Activated CD8-positive, alpha-beta memory T cell treated with anti-CD3 and anti-CD28 coated beads, Interleukin-2, amount 10 ng/mL, durations not matched to agents 7 days and 5 days (primary cell): ENCODE measurements at regions not wholly inside any gene's neighbourhood (a gene's known extent, or its start where the extent isn't known, plus 50 kb on each side); places are given as distances from the start of the nearest gene placed in this dataset.

ENCODE experiments used
- ATAC-seq: fragments of 150-1000 bp; cut with Tn5 transposase; one replicate; pipeline ENCODE4 v1.10.0; 2021; ENCODE audit warnings: moderate library complexity
- CTCF ChIA-PET: fragments of 350-600 bp; sonication (Branson Sonifier 250); formaldehyde crosslinking; loops from one replicate; lab custom pipeline; 2021; ENCODE audit warnings: antibody characterized with exemption; lab: Charles Lee
- DNase-seq: peaks from one replicate; pipeline ENCODE4 v3.0.0-alpha.2; 2020
- H3K27ac Mint-ChIP-seq: one replicate; pipeline ENCODE4 v1.8.0; 2021; ENCODE audit warnings: mild to moderate bottlenecking, mixed read lengths
- H3K27me3 Mint-ChIP-seq: one replicate; pipeline ENCODE4 v1.8.0; 2021; ENCODE audit warnings: mixed read lengths
- H3K36me3 Mint-ChIP-seq: one replicate; pipeline ENCODE4 v1.8.0; 2021; ENCODE audit warnings: mild to moderate bottlenecking, mixed read lengths
- H3K4me1 Mint-ChIP-seq: one replicate; pipeline ENCODE4 v1.8.0; 2021; ENCODE audit warnings: mixed read lengths
- H3K4me3 Mint-ChIP-seq: one replicate; pipeline ENCODE4 v1.8.0; 2021; ENCODE audit warnings: mild to moderate bottlenecking, moderate library complexity, mixed read lengths
- H3K9me3 Mint-ChIP-seq: one replicate; pipeline ENCODE4 v1.8.0; 2022; ENCODE audit warnings: low read depth, mixed read lengths

DNA sequence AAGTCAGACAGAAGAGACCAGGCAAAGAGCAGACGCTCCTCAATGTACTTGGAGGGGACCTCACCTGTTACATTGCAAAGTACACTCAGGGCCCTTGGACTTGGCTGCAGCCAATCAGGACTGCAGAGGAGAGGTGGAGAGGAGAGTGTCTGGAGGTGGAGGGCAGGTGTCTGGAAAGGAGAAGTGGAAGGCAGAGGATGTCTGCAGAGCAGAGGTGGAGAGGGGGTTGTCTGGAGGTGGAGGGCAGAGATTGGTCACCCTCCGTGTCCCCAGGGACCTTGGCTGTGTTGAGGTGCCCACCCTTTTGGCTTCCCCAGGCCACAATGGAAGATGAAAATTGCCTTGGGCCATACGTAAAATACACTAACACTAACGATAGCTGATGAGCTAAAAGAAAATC lies 241.3 kb upstream of the IRX2 start:
- Mint-ChIP-seq H3K4me1 (no peaks in the 10 kb centered on the region), H3K27me3 (no peaks in the 10 kb centered on the region), H3K4me3 (no peak overlapping the region), H3K36me3 (no peaks in the 10 kb centered on the region), H3K27ac (no peak overlapping the region), H3K9me3 (peaks cover 6% of the 10 kb centered on the region)
- ATAC-seq (no peak), DNase-seq (no peak)
- CTCF ChIA-PET = no interaction called here

GRCh38 chr5:2991884-2992283 lies 240.4 kb upstream of the IRX2 start:
- no peak for ATAC-seq
- CTCF ChIA-PET = no interaction called here
- Mint-ChIP-seq H3K36me3 (no peaks in the 10 kb centered on the region), H3K27ac (no peak overlapping the region), H3K27me3 (no peaks in the 10 kb centered on the region), H3K4me3 (no peak overlapping the region), H3K4me1 (no peaks in the 10 kb centered on the region), H3K9me3 (peaks cover 6% of the 10 kb centered on the region)
- DNase-seq = no peak

DNA sequence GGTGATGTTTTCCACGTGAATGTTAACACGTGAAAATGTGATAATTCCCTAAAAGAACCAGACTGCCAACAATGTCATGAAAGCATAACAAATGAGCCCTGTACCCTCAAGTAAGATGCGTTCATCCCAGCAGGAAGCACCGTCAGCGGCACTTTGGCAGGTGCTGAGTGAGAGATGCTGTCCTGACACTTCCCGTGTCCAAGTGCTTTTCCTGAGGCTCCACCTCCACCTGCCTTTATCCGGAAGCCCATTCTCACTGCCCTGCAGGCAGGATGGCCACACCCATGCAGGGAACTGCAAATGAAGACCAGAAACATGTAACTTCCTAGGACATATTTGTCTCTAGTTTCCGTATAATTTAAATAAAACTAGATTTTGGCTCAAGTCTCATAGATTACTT lies 238.0 kb upstream of the IRX2 start:
- H3K36me3 Mint-ChIP-seq = no peaks in the 10 kb centered on the region
- no peak overlapping the region for H3K4me3 Mint-ChIP-seq
- ATAC-seq (no peak), DNase-seq (no peak)
- no peak overlapping the region for H3K27ac Mint-ChIP-seq
- CTCF ChIA-PET = no interaction called here
- no peaks in the 10 kb centered on the region for H3K4me1 Mint-ChIP-seq
- peaks cover 8% of the 10 kb centered on the region for H3K9me3 Mint-ChIP-seq
- no peaks in the 10 kb centered on the region for H3K27me3 Mint-ChIP-seq

GRCh38 chr5:2986301-2986700 lies 234.8 kb upstream of the IRX2 start:
- DNase-seq (no peak), ATAC-seq (no peak)
- Mint-ChIP-seq H3K27ac (no peak overlapping the region), H3K4me1 (no peaks in the 10 kb centered on the region), H3K27me3 (no peaks in the 10 kb centered on the region), H3K9me3 (peaks cover 12% of the 10 kb centered on the region), H3K36me3 (no peaks in the 10 kb centered on the region), H3K4me3 (no peak overlapping the region)
- CTCF ChIA-PET = no interaction called here

GRCh38 chr5:2985718-2986117 lies 234.2 kb upstream of the IRX2 start:
- no peaks in the 10 kb centered on the region for H3K4me1 Mint-ChIP-seq
- H3K27me3 Mint-ChIP-seq = no peaks in the 10 kb centered on the region
- ATAC-seq (no peak), DNase-seq (no peak)
- no peaks in the 10 kb centered on the region for H3K36me3 Mint-ChIP-seq
- CTCF ChIA-PET = interaction anchor here (0.7 kb wide), 1 partner anchor 162 kb away, joined by 5 read pairs; no protein-coding TSS in a partner anchor
- peaks cover 13% of the 10 kb centered on the region for H3K9me3 Mint-ChIP-seq
- no peak overlapping the region for H3K27ac Mint-ChIP-seq
- H3K4me3 Mint-ChIP-seq = no peak overlapping the region

DNA sequence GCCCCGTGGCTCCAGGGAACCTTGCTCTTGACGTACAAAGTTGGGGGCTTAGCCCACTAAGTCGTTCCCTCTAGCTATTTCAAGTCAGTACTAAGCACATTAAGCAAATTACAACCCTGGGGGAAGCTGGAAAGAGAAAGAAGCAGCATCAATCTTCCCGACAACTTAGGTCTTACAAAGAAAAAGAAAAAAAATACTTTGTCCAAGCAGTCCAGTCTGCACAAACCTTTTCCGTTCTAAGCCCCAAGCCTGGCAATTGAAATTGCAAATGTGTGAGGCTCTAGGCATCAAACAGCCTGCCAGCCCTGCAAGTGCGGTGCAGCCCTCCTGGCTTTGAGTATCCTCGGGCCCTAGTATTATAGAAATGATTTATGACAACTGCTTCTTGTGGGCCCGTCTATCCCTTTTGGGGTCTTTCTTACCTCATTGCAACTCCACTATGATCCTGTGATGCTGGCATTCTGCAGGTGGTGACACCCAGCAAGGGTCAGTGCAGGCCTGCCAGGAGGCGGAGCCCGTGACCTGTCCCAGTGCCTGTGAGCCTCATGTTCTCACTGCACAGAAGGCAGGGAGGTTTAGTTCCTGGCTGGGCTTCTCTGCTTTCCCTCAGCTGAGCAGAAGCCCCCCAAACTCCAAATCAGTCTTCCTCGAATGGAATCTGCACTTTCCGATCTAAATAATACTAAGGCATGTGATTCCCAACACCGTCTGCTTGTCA lies 232.3 kb upstream of the IRX2 start:
- H3K9me3 Mint-ChIP-seq = peaks cover 9% of the 10 kb centered on the region
- CTCF ChIA-PET = no interaction called here
- no peak for DNase-seq
- H3K36me3 Mint-ChIP-seq = no peaks in the 10 kb centered on the region
- no peaks in the 10 kb centered on the region for H3K27me3 Mint-ChIP-seq
- no peak overlapping the region for H3K4me3 Mint-ChIP-seq
- H3K4me1 Mint-ChIP-seq = no peaks in the 10 kb centered on the region
- no peak for ATAC-seq
- H3K27ac Mint-ChIP-seq = no peak overlapping the region

GRCh38 chr5:2981652-2982051 lies 230.2 kb upstream of the IRX2 start:
- H3K36me3 Mint-ChIP-seq = no peaks in the 10 kb centered on the region
- CTCF ChIA-PET = no interaction called here
- ATAC-seq = no peak
- H3K4me1 Mint-ChIP-seq = no peaks in the 10 kb centered on the region
- DNase-seq = no peak
- no peaks in the 10 kb centered on the region for H3K27me3 Mint-ChIP-seq
- H3K27ac Mint-ChIP-seq = no peak overlapping the region
- H3K9me3 Mint-ChIP-seq = peaks cover 7% of the 10 kb centered on the region
- no peak overlapping the region for H3K4me3 Mint-ChIP-seq

DNA sequence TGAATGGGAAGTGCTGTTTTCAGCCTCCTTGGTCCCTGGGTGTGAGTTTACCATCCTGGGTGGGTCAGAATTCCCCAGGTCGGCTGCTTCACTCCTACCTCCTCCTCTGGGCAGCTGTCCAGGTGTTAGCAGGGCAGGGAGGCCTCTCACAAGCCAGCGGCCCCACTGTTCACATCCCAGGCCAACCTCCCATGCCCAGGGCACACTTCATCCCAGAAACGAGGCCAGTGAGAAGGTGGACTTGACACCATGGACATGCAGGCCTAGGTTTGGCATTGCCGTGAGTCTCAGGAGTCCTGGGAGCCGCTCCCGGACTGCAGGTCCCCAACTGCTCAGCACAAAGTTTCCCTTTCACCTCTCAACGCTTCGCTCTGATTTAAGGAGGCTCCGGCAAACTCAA lies 229.6 kb upstream of the IRX2 start:
- DNase-seq = no peak
- H3K27ac Mint-ChIP-seq = no peak overlapping the region
- ATAC-seq = no peak
- H3K9me3 Mint-ChIP-seq = peaks cover 12% of the 10 kb centered on the region
- H3K36me3 Mint-ChIP-seq = no peaks in the 10 kb centered on the region
- CTCF ChIA-PET = no interaction called here
- no peak overlapping the region for H3K4me3 Mint-ChIP-seq
- H3K27me3 Mint-ChIP-seq = no peaks in the 10 kb centered on the region
- H3K4me1 Mint-ChIP-seq = no peaks in the 10 kb centered on the region

DNA sequence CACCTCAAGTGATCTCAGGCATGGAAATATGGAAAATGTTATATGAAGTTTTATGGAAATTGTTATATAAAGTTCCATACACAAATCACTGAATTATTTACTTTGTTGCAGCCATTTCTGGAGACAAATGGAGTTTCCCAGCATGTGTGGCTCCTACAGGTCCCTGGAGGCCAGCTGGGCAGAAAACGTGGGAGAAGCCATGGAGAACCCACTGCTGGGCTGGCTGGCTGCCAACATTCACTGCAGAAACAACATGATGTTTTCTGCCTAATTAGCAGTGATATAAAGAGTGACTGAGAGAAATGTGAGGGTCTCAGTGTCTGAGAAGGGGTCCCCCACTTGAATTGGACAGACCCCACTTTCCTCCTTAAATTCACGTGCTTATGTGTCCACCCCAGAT lies 208.8 kb upstream of the IRX2 start:
- H3K4me3 Mint-ChIP-seq = no peak overlapping the region
- no peaks in the 10 kb centered on the region for H3K4me1 Mint-ChIP-seq
- DNase-seq (no peak), ATAC-seq (no peak)
- CTCF ChIA-PET = no interaction called here
- peaks cover 7% of the 10 kb centered on the region for H3K9me3 Mint-ChIP-seq
- no peaks in the 10 kb centered on the region for H3K36me3 Mint-ChIP-seq
- H3K27me3 Mint-ChIP-seq = no peaks in the 10 kb centered on the region
- H3K27ac Mint-ChIP-seq = no peak overlapping the region

DNA sequence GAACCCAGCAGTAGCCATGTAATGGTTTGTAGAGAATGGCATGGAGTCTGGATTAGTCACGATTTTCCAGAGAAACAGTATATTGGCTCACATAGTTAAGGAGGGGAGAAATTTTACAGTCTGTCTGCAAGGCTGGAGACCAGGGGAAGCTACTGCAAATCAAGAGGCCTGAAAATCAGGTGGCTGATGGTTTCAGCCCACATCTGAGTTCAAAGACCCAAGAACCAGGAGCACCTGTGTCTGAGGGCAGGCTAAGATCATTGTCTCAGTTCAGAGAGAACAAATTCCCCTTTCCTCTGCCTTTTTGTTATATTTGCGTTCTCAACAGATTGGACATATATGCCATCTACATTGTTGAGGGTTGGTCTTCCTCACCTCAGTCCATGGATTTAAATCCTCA lies 207.5 kb upstream of the IRX2 start:
- CTCF ChIA-PET = no interaction called here
- Mint-ChIP-seq H3K36me3 (no peaks in the 10 kb centered on the region), H3K9me3 (peaks cover 10% of the 10 kb centered on the region), H3K4me1 (no peaks in the 10 kb centered on the region), H3K27ac (no peak overlapping the region), H3K4me3 (no peak overlapping the region), H3K27me3 (no peaks in the 10 kb centered on the region)
- ATAC-seq = no peak
- no peak for DNase-seq

GRCh38 chr5:2948875-2949274 lies 197.4 kb upstream of the IRX2 start:
- no peak overlapping the region for H3K27ac Mint-ChIP-seq
- no peak for DNase-seq
- CTCF ChIA-PET = no interaction called here
- ATAC-seq = no peak
- H3K36me3 Mint-ChIP-seq = no peaks in the 10 kb centered on the region
- H3K4me3 Mint-ChIP-seq = no peak overlapping the region
- no peaks in the 10 kb centered on the region for H3K27me3 Mint-ChIP-seq
- H3K4me1 Mint-ChIP-seq = no peaks in the 10 kb centered on the region
- peaks cover 6% of the 10 kb centered on the region for H3K9me3 Mint-ChIP-seq

DNA sequence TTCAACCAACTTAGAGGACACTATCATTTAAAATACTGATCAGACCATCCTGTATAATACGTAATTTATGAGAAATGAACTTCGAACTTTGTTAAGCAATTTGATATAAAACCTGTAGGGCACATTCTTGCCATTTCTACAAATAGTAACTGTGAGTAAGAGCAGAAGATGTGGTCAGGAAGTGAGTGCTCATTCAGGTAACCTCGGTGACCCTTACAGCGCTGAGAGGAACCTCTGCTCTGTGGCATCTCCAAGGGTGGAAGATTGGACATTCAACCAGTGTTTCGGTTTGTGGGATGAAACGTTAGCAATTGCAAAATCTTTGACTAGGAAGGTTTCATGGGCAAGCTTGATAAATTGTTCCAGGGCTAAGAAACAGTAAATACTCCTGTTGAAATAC lies 194.8 kb upstream of the IRX2 start:
- no peaks in the 10 kb centered on the region for H3K36me3 Mint-ChIP-seq
- no peak overlapping the region for H3K4me3 Mint-ChIP-seq
- no peaks in the 10 kb centered on the region for H3K4me1 Mint-ChIP-seq
- CTCF ChIA-PET = no interaction called here
- H3K27me3 Mint-ChIP-seq = no peaks in the 10 kb centered on the region
- DNase-seq (no peak), ATAC-seq (no peak)
- no peak overlapping the region for H3K27ac Mint-ChIP-seq
- peaks cover 6% of the 10 kb centered on the region for H3K9me3 Mint-ChIP-seq

GRCh38 chr5:2936413-2936812 lies 184.9 kb upstream of the IRX2 start:
- ATAC-seq = no peak
- Mint-ChIP-seq H3K9me3 (no peaks in the 10 kb centered on the region), H3K4me3 (no peak overlapping the region), H3K27me3 (no peaks in the 10 kb centered on the region), H3K27ac (no peak overlapping the region), H3K36me3 (no peaks in the 10 kb centered on the region), H3K4me1 (no peaks in the 10 kb centered on the region)
- CTCF ChIA-PET = no interaction called here
- DNase-seq = no peak

DNA sequence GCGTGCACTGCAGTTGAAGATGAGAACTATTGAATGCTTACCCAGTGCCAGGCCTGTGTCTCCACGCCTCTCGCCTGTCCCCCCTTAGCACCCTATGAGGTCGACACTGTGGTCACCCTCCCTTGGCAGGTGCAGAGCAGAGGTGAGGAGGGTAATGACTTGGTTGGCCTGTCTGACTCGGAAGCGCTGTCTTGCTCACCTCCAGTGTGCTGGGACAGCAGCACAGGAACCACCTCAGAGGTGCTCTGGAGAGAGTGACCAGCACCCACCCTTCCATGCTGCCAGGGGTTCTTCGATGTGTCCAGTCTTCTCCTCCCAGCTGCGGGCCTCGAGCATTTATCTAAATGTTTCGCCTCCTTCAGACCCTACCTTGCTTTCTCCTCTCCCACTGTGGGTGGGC lies 178.3 kb upstream of the IRX2 start:
- DNase-seq = no peak
- CTCF ChIA-PET = no interaction called here
- H3K36me3 Mint-ChIP-seq = no peaks in the 10 kb centered on the region
- H3K4me3 Mint-ChIP-seq = no peak overlapping the region
- H3K9me3 Mint-ChIP-seq = peaks cover 7% of the 10 kb centered on the region
- no peak overlapping the region for H3K27ac Mint-ChIP-seq
- no peak for ATAC-seq
- H3K4me1 Mint-ChIP-seq = no peaks in the 10 kb centered on the region
- no peaks in the 10 kb centered on the region for H3K27me3 Mint-ChIP-seq

DNA sequence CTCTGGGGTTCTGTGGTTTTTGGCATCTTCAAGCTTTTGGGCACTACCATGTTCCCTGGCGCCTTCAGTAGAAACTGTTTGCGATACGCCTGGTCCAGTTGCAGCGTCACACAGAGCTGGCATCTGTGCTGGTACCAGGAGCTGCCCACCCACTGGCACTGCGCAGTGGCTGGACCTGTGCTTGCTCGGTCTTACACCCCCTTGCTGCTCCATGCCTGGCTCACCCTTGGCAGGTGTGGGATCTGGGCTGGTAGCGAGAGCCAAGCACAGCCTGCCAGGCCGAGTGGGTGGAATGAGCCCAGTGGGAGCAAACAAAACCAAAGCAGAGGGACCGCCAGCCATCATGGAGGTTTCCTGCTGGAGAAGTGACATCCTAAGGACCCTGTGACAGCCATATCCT lies 170.2 kb upstream of the IRX2 start:
- Mint-ChIP-seq H3K27ac (no peak overlapping the region), H3K9me3 (peaks cover 13% of the 10 kb centered on the region), H3K27me3 (no peaks in the 10 kb centered on the region), H3K36me3 (no peaks in the 10 kb centered on the region), H3K4me1 (no peaks in the 10 kb centered on the region), H3K4me3 (no peak overlapping the region)
- DNase-seq (no peak), ATAC-seq (no peak)
- CTCF ChIA-PET = no interaction called here
